Natural killer cell (primary cell): ENCODE measurements at regions not wholly inside any gene's neighbourhood (a gene's known extent, or its start where the extent isn't known, plus 50 kb on each side); places are given as distances from the start of the nearest gene placed in this dataset.

ENCODE experiments used
- ATAC-seq, 3 donors: fragments of 150-1000 bp in 2 of 3; fragments of 200-7000 bp in 1 of 3; cut with Tn5 transposase; 1 replicate in 1 of 3; 2 replicates in 2 of 3; pipeline ENCODE4 v1.10.0; 2021; ENCODE audit warnings: mild to moderate bottlenecking in 2 of 3, moderate library complexity in 2 of 3
- DNase-seq, 2 donors: peaks; one replicate each; pipeline versions ENCODE4 v3.0.0 to v3.0.0-alpha.2; 2013 to 2021; ENCODE audit warnings: mixed read lengths in 1 of 2
- H3K27ac ChIP-seq: one replicate; pipeline ENCODE4 v1.5.1; 2013; ENCODE audit warnings: mild to moderate bottlenecking, low read length
- H3K27me3 ChIP-seq: one replicate; pipeline ENCODE4 v1.6.1; 2013; ENCODE audit warnings: low read length; ENCODE audit not compliant: control insufficient read depth, insufficient read depth
- H3K36me3 ChIP-seq: one replicate; pipeline ENCODE4 v1.6.1; 2013; ENCODE audit warnings: low read length; ENCODE audit not compliant: control insufficient read depth, insufficient read depth
- H3K4me1 ChIP-seq: one replicate; pipeline ENCODE4 v1.6.1; 2013; ENCODE audit warnings: low read length; ENCODE audit not compliant: control insufficient read depth, insufficient read depth
- H3K4me3 ChIP-seq: one replicate; pipeline ENCODE4 v1.5.1; 2013; ENCODE audit warnings: low read length
- H3K9me3 ChIP-seq: one replicate; pipeline ENCODE4 v1.6.1; 2013; ENCODE audit warnings: low read length; ENCODE audit not compliant: control insufficient read depth, insufficient read depth
- H3K27ac Mint-ChIP-seq, 2 donors: one replicate each; pipeline ENCODE4 v1.8.0; 2022; ENCODE audit warnings: mild to moderate bottlenecking in 2 of 2, mixed read lengths in 2 of 2, moderate library complexity in 1 of 2
- H3K27me3 Mint-ChIP-seq, 2 donors: one replicate each; pipeline ENCODE4 v1.8.0; 2022; ENCODE audit warnings: low read depth in 2 of 2, mixed read lengths in 2 of 2
- H3K36me3 Mint-ChIP-seq: one replicate; pipeline ENCODE4 v1.8.0; 2022; ENCODE audit warnings: mixed read lengths
- H3K4me1 Mint-ChIP-seq, 2 donors: one replicate each; pipeline ENCODE4 v1.8.0; 2022; ENCODE audit warnings: mixed read lengths in 2 of 2
- H3K4me3 Mint-ChIP-seq: one replicate; pipeline ENCODE4 v1.8.0; 2022; ENCODE audit warnings: mild to moderate bottlenecking, moderate library complexity, mixed read lengths
- H3K9me3 Mint-ChIP-seq, 2 donors: one replicate each; pipeline ENCODE4 v1.8.0; 2022; ENCODE audit warnings: mixed read lengths in 2 of 2
- WGBS: methylation state at CpG from one replicate; pipeline ENCODE4 v1.1.7; 2013; ENCODE audit warnings: missing lambda C conversion rate; ENCODE audit not compliant: insufficient coverage; 5-methylcytosine and 5-hydroxymethylcytosine counted together
- intact Hi-C: fragments of 100-400 bp; cut with micrococcal nuclease; formaldehyde crosslinking; loops from one replicate; pipeline ENCODE4 v1.14.2; 2022
- TF ChIP-seq, protein P1 (sequence below): fragments of 200-600 bp; IDR thresholded peaks from one replicate; pipeline ENCODE4 v1.8.0; 2022; ENCODE audit warnings: antibody characterized with exemption

DNA sequence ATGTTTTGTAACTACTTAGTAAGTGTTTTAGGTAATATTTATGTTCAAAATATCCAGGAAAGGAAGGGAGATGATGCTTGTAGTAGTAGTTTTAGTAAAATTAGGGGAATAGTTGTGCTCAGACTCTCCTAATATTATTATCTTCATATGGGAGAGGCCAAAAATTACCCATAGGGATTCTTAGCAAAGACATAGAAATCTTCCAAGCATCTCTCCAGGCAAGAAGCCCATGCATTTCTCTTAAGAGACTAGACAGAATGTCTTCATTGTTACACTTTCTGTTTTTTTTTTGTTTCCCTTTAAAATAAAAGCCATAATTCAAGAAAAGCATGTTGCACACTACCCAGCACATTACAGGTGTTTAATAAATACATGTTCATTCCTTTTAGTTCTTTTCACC is 180.6 kb downstream of the CYB561 start:
- Mint-ChIP-seq H3K4me3 (no peak overlapping the region), H3K9me3 (no peaks in the 10 kb centered on the region), H3K4me1 (no peaks in the 10 kb centered on the region), H3K27ac (no peak overlapping the region), H3K36me3 (peaks cover 5% of the 10 kb centered on the region), H3K27me3 (no peaks in the 10 kb centered on the region)
- ATAC-seq (no peak), DNase-seq (no peak)
- Histone ChIP-seq H3K27ac (no peak overlapping the region), H3K36me3 (no peaks in the 10 kb centered on the region), H3K4me1 (no peaks in the 10 kb centered on the region), H3K27me3 (no peaks in the 10 kb centered on the region), H3K9me3 (no peaks in the 10 kb centered on the region), H3K4me3 (no peak overlapping the region)
- intact Hi-C loops = no loop called here
- TF ChIP-seq, protein P1, sequence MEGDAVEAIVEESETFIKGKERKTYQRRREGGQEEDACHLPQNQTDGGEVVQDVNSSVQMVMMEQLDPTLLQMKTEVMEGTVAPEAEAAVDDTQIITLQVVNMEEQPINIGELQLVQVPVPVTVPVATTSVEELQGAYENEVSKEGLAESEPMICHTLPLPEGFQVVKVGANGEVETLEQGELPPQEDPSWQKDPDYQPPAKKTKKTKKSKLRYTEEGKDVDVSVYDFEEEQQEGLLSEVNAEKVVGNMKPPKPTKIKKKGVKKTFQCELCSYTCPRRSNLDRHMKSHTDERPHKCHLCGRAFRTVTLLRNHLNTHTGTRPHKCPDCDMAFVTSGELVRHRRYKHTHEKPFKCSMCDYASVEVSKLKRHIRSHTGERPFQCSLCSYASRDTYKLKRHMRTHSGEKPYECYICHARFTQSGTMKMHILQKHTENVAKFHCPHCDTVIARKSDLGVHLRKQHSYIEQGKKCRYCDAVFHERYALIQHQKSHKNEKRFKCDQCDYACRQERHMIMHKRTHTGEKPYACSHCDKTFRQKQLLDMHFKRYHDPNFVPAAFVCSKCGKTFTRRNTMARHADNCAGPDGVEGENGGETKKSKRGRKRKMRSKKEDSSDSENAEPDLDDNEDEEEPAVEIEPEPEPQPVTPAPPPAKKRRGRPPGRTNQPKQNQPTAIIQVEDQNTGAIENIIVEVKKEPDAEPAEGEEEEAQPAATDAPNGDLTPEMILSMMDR = no peak

DNA sequence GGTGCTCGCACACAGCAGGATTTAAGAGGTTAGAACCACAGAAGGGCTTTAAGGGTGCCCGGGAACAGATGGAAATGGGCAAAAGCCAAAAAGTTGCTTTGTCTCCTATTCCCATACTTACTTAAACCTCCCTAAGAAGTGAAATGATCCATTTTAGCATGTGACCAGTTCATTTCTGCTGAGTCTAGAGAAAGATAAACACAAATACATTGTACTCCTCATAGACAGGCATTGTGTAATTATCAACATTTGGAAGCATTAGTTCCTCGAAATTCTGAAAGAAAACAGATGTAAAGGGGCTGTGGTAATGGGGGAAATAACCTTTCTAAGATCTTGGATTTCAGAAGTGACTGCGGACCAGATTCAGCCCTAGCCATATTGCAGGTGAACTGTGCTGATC is 178.3 kb downstream of the CYB561 start:
- Mint-ChIP-seq H3K36me3 (peaks cover 5% of the 10 kb centered on the region), H3K27ac (no peak overlapping the region), H3K4me3 (no peak overlapping the region), H3K9me3 (no peaks in the 10 kb centered on the region), H3K27me3 (no peaks in the 10 kb centered on the region), H3K4me1 (no peaks in the 10 kb centered on the region)
- H3K9me3 ChIP-seq = no peaks in the 10 kb centered on the region
- intact Hi-C loops = no loop called here
- 90% methylated on average over 4 of the region's 4 CpGs for WGBS
- H3K27ac ChIP-seq = no peak overlapping the region
- H3K27me3 ChIP-seq = no peaks in the 10 kb centered on the region
- ATAC-seq = no peak
- H3K36me3 ChIP-seq = no peaks in the 10 kb centered on the region
- no peaks in the 10 kb centered on the region for H3K4me1 ChIP-seq
- no peak for DNase-seq
- H3K4me3 ChIP-seq = no peak overlapping the region
- TF ChIP-seq, protein P1 = no peak

DNA sequence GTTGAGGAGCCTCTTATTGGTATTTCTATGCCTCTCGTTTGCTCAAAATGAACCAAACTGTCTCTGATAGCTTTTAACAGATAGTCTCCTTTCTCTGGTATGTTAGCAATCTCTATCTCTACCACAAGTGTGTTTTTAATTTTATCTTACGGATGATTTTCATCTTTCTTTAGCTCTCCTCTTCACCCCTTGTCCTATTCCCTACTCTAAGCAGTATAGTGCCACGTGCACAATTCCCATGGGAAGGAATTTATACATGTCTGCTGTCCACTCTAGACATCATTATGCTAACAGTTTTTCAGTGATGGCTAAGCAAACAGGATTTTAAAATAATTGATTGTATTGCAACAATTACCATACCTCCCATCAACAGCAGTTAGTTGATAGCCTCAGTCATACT is 177.3 kb downstream of the CYB561 start:
- TF ChIP-seq, protein P1 = no peak
- H3K4me1 ChIP-seq = no peaks in the 10 kb centered on the region
- no peak overlapping the region for H3K4me3 ChIP-seq
- no peaks in the 10 kb centered on the region for H3K9me3 ChIP-seq
- Mint-ChIP-seq H3K27me3 (no peaks in the 10 kb centered on the region), H3K27ac (no peak overlapping the region), H3K9me3 (no peaks in the 10 kb centered on the region), H3K4me3 (no peak overlapping the region), H3K4me1 (no peaks in the 10 kb centered on the region), H3K36me3 (peaks cover 5% of the 10 kb centered on the region)
- DNase-seq (no peak), ATAC-seq (no peak)
- H3K27ac ChIP-seq = no peak overlapping the region
- H3K36me3 ChIP-seq = no peaks in the 10 kb centered on the region
- H3K27me3 ChIP-seq = no peaks in the 10 kb centered on the region
- intact Hi-C loops = no loop called here
- 100% methylated on average over 3 of the region's 3 CpGs for WGBS

DNA sequence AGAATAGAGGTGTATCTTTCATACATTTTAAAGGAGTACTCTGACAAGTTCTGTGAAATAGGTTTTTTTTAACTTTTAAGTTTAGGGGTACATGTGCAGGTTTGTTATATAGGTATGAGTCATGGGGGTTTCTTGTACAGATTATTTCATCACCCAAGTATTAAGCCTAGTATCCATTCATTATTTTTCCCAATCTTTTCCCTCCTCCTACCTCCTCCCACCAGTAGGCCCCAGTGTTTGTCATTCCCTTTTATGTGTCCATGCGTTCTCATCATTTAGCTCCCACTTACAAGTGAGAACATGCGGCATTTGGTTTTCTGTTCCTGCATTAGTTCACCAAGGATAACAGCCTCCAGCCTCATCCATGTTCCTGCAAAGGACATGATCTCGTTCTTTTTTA is 175.5 kb downstream of the CYB561 start:
- H3K27me3 Mint-ChIP-seq = no peaks in the 10 kb centered on the region
- H3K4me1 Mint-ChIP-seq = no peaks in the 10 kb centered on the region
- no peak overlapping the region for H3K4me3 ChIP-seq
- no peak for ATAC-seq
- DNase-seq = no peak
- TF ChIP-seq, protein P1 = no peak
- H3K27ac ChIP-seq = no peak overlapping the region
- intact Hi-C loops = no loop called here
- WGBS = 93% methylated on average over 3 of the region's 3 CpGs
- no peaks in the 10 kb centered on the region for H3K36me3 ChIP-seq
- H3K27ac Mint-ChIP-seq = no peak overlapping the region
- H3K4me3 Mint-ChIP-seq = no peak overlapping the region
- no peaks in the 10 kb centered on the region for H3K9me3 Mint-ChIP-seq
- H3K9me3 ChIP-seq = no peaks in the 10 kb centered on the region
- no peaks in the 10 kb centered on the region for H3K4me1 ChIP-seq
- H3K36me3 Mint-ChIP-seq = peaks cover 5% of the 10 kb centered on the region
- no peaks in the 10 kb centered on the region for H3K27me3 ChIP-seq
